Muscle layer of colon (tissue), 2 donors: ENCODE measurements at regions not wholly inside any gene's neighbourhood (a gene's known extent, or its start where the extent isn't known, plus 50 kb on each side); places are given as distances from the start of the nearest gene placed in this dataset.
"Not testable (repeated sequence)": the region's sequence is repeated elsewhere in the genome, so short reads cannot be mapped to it uniquely, and the experiment has no call there.

Experiments
- H3K27ac ChIP-seq: one replicate; pipeline ENCODE4 v1.7.0; 2013; ENCODE audit warnings: low read depth, mild to moderate bottlenecking, low read length, moderate library complexity
- H3K27me3 ChIP-seq, 2 donors: one replicate each; pipeline ENCODE4 v1.7.0; 2013; ENCODE audit warnings: low read length in 2 of 2, mild to moderate bottlenecking in 2 of 2; ENCODE audit not compliant: insufficient read depth in 2 of 2, control insufficient read depth in 1 of 2
- H3K36me3 ChIP-seq: one replicate; pipeline ENCODE4 v1.7.0; 2013; ENCODE audit warnings: mild to moderate bottlenecking, low read length; ENCODE audit not compliant: insufficient read depth
- H3K4me1 ChIP-seq: one replicate; pipeline ENCODE4 v1.7.0; 2013; ENCODE audit warnings: mild to moderate bottlenecking, low read length; ENCODE audit not compliant: insufficient read depth
- H3K4me3 ChIP-seq, 2 donors: one replicate each; pipeline ENCODE4 v1.7.0; 2013; ENCODE audit warnings: low read length in 2 of 2, low read depth in 1 of 2, mild to moderate bottlenecking in 1 of 2, moderate library complexity in 1 of 2
- H3K9ac ChIP-seq: one replicate; pipeline ENCODE4 v1.7.0; 2013; ENCODE audit warnings: low read length
- H3K9me3 ChIP-seq: one replicate; pipeline ENCODE4 v1.7.0; 2013; ENCODE audit warnings: mild to moderate bottlenecking, low read length
- donor health status: abdominal sarcoma.
- donor health status: Adenocarcinoma of cecum.

- H3K9ac ChIP-seq, result no peak overlapping the region
- H3K4me1 ChIP-seq, result no peaks in the 10 kb centered on the region
- H3K27me3 ChIP-seq, result no peaks in the 10 kb centered on the region
- no peaks in the 10 kb centered on the region for H3K9me3 ChIP-seq
- H3K36me3 ChIP-seq, result no peaks in the 10 kb centered on the region
- no peak overlapping the region for H3K27ac ChIP-seq
- no peak overlapping the region for H3K4me3 ChIP-seq
These were observed 158.9 kb downstream of the CEMIP2 start for GRCh38 chr9:71609448-71609830.

- no peaks in the 10 kb centered on the region for H3K36me3 ChIP-seq
- no peak overlapping the region for H3K27ac ChIP-seq
- no peak overlapping the region for H3K4me3 ChIP-seq
- no peaks in the 10 kb centered on the region for H3K27me3 ChIP-seq
- no peaks in the 10 kb centered on the region for H3K9me3 ChIP-seq
- no peak overlapping the region for H3K9ac ChIP-seq
- H3K4me1 ChIP-seq, result no peaks in the 10 kb centered on the region
These were observed 159.4 kb downstream of the CEMIP2 start for GRCh38 chr9:71608825-71609447.

GRCh38 chr9:71608021-71608420 is 160.3 kb downstream of the CEMIP2 start:
- H3K4me3 ChIP-seq, result no peak overlapping the region
- H3K9me3 ChIP-seq, result no peaks in the 10 kb centered on the region
- H3K9ac ChIP-seq, result no peak overlapping the region
- H3K27me3 ChIP-seq, result no peaks in the 10 kb centered on the region
- H3K36me3 ChIP-seq, result no peaks in the 10 kb centered on the region
- H3K27ac ChIP-seq, result no peak overlapping the region
- H3K4me1 ChIP-seq, result no peaks in the 10 kb centered on the region

- Histone ChIP-seq H3K4me3 (no peak overlapping the region), H3K9me3 (no peaks in the 10 kb centered on the region), H3K27ac (no peak overlapping the region), H3K36me3 (no peaks in the 10 kb centered on the region), H3K9ac (no peak overlapping the region), H3K4me1 (no peaks in the 10 kb centered on the region), H3K27me3 (no peaks in the 10 kb centered on the region)
These were observed 160.8 kb downstream of the CEMIP2 start for GRCh38 chr9:71607461-71607881.

- H3K4me1 ChIP-seq, result no peaks in the 10 kb centered on the region
These were observed 163.9 kb downstream of the CEMIP2 start for GRCh38 chr9:71604197-71605063.

GRCh38 chr9:71602652-71603051 is 165.7 kb downstream of the CEMIP2 start:
- no peaks in the 10 kb centered on the region for H3K27me3 ChIP-seq
- H3K4me3 ChIP-seq, result no peak overlapping the region
- H3K4me1 ChIP-seq, result no peaks in the 10 kb centered on the region
- no peak overlapping the region for H3K9ac ChIP-seq
- H3K9me3 ChIP-seq, result no peaks in the 10 kb centered on the region
- H3K36me3 ChIP-seq, result no peaks in the 10 kb centered on the region
- H3K27ac ChIP-seq, result no peak overlapping the region

More at GRCh38 chr9:71604197-71605063, 163.9 kb downstream of the CEMIP2 start:
- Histone ChIP-seq H3K27me3 (no peaks in the 10 kb centered on the region), H3K4me3 (no peak overlapping the region), H3K9me3 (no peaks in the 10 kb centered on the region), H3K9ac (no peak overlapping the region), H3K27ac (no peak overlapping the region), H3K36me3 (no peaks in the 10 kb centered on the region)

- H3K4me3 ChIP-seq, H3K36me3 ChIP-seq, H3K9me3 ChIP-seq, H3K27me3 ChIP-seq, H3K9ac ChIP-seq, H3K4me1 ChIP-seq, H3K27ac ChIP-seq: not testable (repeated sequence)
These were observed 172.6 kb downstream of the CEMIP2 start for GRCh38 chr9:71595762-71596161.

- Histone ChIP-seq H3K27me3 (no peaks in the 10 kb centered on the region), H3K4me3 (no peak overlapping the region), H3K9ac (no peak overlapping the region), H3K4me1 (no peaks in the 10 kb centered on the region), H3K9me3 (no peaks in the 10 kb centered on the region), H3K36me3 (no peaks in the 10 kb centered on the region), H3K27ac (no peak overlapping the region)
These were observed 173.8 kb downstream of the CEMIP2 start for GRCh38 chr9:71594541-71594940.

GRCh38 chr9:71592400-71592799 is 175.9 kb downstream of the CEMIP2 start:
- H3K27ac ChIP-seq, result no peak overlapping the region
- H3K9ac ChIP-seq, result no peak overlapping the region
- no peaks in the 10 kb centered on the region for H3K36me3 ChIP-seq
- H3K4me3 ChIP-seq, result no peak overlapping the region
- H3K9me3 ChIP-seq, result no peaks in the 10 kb centered on the region
- H3K27me3 ChIP-seq, result no peaks in the 10 kb centered on the region
- H3K4me1 ChIP-seq, result no peaks in the 10 kb centered on the region

- H3K4me1 ChIP-seq, result no peaks in the 10 kb centered on the region
- H3K9me3 ChIP-seq, result no peaks in the 10 kb centered on the region
- no peak overlapping the region for H3K4me3 ChIP-seq
- H3K27me3 ChIP-seq, result no peaks in the 10 kb centered on the region
- no peak overlapping the region for H3K9ac ChIP-seq
- H3K27ac ChIP-seq, result no peak overlapping the region
- H3K36me3 ChIP-seq, result no peaks in the 10 kb centered on the region
These were observed 178.0 kb downstream of the CEMIP2 start for GRCh38 chr9:71590362-71590761.

GRCh38 chr9:71589612-71590011 is 178.7 kb downstream of the CEMIP2 start:
- H3K4me1 ChIP-seq, result no peaks in the 10 kb centered on the region
- H3K27ac ChIP-seq, result no peak overlapping the region
- no peaks in the 10 kb centered on the region for H3K27me3 ChIP-seq
- H3K9ac ChIP-seq, result no peak overlapping the region
- H3K9me3 ChIP-seq, result no peaks in the 10 kb centered on the region
- no peaks in the 10 kb centered on the region for H3K36me3 ChIP-seq
- H3K4me3 ChIP-seq, result no peak overlapping the region
